ENCODE measurements at regions not wholly inside any gene's neighbourhood (a gene's known extent, or its start where the extent isn't known, plus 50 kb on each side); places are given as distances from the start of the nearest gene placed in this dataset.
"Not testable (repeated sequence)": the region's sequence is repeated elsewhere in the genome, so short reads cannot be mapped to it uniquely, and the experiment has no call there.

- DNase-seq, result no peak
These were observed 61.5 kb upstream of the SERP2 start for GRCh38 chr13:44312131-44312530.

GRCh38 chr13:44312834-44313551 lies 60.6 kb upstream of the SERP2 start:
- DNase-seq, result peak; percentile 66

GRCh38 chr13:44313674-44314073 lies 60.0 kb upstream of the SERP2 start:
- peak; percentile 48 for DNase-seq

DNA sequence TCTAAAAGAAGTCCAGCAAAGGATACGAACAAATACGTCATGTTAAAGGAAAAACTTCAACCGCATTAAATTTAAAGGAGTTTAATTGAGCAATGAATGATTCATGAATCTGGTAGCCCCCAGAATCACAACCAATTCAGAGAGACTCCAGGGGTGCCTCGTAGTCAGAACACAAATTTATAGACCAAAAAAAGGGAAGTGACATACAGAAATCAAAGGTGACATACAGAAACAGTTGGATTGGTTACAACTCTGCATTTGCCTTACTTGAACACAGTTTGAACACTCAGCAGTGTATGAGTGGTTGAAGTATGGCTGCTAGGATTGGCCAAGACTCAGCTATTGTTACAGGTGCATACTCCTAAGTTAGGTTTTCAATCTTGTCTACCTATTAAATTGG lies 59.5 kb upstream of the SERP2 start:
- not testable (repeated sequence) for DNase-seq

DNA sequence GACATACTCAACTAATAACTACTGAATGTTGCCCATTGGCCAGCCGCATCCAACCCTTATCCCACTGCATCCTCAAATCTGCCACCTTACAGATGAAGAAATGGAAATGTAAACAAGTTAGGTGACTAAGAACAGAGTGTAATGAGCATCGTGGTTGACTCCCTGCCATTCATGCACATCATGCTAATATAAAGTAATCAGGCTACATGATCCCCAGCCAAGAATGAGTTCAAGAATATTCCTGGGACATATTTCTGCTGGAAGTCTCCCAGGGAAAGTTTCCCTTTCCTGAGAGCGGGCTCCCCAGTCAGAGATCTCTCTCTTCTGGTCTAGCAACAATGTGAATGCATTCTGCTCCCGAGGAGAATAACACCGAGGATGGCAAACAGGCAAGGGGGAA lies 55.9 kb upstream of the SERP2 start:
- DNase-seq, result no peak

DNA sequence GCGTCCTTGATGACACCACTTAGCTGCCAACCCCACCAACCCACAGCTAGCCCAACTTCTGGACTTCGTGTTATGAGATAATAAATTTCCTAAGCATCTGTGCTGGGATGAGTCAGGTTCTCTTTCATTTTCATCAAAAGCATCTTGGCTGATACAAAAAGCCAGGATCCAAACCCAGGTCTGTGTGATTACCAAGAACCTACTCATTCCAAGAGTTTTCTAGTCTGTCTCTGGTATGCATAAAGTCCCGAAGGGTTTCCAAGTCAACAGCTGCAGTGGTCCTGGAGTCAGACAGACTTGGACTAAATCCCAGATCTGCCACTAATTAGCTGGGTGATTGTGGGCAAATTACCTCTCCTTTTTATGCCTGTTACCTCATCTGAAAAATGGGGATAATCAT lies 55.5 kb upstream of the SERP2 start:
- DNase-seq, result no peak

GRCh38 chr13:44320611-44321010 lies 53.0 kb upstream of the SERP2 start:
- DNase-seq, result no peak

DNA sequence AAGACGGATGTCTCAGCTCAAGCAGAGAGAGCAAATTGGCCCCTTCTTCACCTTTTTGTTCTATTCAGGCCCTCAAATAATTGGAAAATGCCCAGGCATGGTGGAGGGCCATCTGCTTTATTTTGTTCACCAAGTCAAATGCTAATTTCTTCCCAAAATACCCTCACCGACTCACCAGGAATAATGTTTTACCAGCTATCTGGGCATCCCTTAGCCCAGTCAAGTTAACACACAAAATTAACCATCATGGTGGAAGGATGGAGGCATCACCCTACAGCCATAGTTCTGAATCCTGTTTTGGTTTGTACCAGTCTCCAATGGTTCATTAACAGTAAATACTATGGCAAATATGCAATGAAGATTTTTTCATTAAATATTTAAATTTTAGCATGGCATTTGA lies 51.7 kb upstream of the SERP2 start:
- DNase-seq, result no peak

DNA sequence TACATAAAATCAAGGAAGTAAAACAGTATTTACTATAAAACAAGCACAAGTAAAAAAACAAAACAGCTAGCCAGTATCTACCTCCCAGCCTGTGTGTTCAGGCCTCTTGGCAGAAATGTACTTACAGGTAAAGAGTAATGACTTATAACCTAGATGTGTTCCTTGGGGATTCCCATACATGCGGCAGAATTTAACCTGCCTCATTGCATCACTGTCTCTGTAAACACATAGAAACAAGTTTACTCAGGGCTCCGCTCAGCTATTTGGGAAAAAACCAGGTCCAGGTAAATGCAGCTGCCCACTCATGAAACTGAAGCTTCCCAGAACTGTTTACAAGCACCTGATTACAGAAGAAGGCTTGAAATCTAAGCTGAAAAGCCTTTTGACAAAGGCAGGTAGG lies 50.7 kb upstream of the SERP2 start:
- no peak for DNase-seq

DNA sequence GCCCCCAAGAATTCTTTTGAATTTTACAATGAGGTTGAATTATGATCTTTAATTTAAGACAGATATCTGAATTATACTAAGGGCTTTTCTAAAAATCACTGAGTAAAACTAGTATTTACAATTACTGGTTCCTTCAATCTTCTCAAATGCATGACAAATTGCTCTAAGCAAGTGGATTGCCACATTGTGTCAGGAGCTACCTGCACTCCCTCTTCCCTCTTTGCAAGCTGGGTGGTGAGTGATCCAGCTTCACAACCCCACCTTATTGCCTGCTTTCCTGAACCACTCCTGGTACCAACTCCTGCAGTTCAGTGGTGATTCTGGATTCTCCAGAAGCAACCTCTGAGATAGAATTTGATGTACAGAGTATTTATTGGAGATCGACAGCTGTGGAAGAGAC lies 49.9 kb upstream of the SERP2 start:
- DNase-seq, result no peak
